Neutrophil (primary cell): ENCODE measurements at regions not wholly inside any gene's neighbourhood (a gene's known extent, or its start where the extent isn't known, plus 50 kb on each side); places are given as distances from the start of the nearest gene placed in this dataset.

Experiments
- H3K27ac ChIP-seq: fragments of 200-600 bp; sonication (generic); 2 replicates; pipeline ENCODE4 v1.5.1; 2016; ENCODE audit warnings: mild to moderate bottlenecking, moderate library complexity
- H3K27me3 ChIP-seq: fragments of 200-600 bp; sonication (generic); 2 replicates; pipeline ENCODE4 v1.6.0; 2016; ENCODE audit warnings: mild to moderate bottlenecking
- H3K36me3 ChIP-seq: fragments of 200-600 bp; sonication (generic); 2 replicates; pipeline ENCODE4 v1.5.1; 2017
- H3K4me1 ChIP-seq, 2 experiments: fragments of 200-600 bp in 1 of 2; sonication (generic) in 1 of 2; 1 replicate in 1 of 2; 2 replicates in 1 of 2; pipeline versions ENCODE4 v1.5.1 to v1.6.1; 2013 to 2016; ENCODE audit warnings: low read depth in 1 of 2, low read length in 1 of 2, mild to moderate bottlenecking in 1 of 2, moderate library complexity in 1 of 2; ENCODE audit not compliant: control insufficient read depth in 1 of 2, insufficient read depth in 1 of 2
- H3K4me3 ChIP-seq, 2 experiments: fragments of 200-600 bp in 1 of 2; sonication (generic) in 1 of 2; 1 replicate in 1 of 2; 2 replicates in 1 of 2; pipeline ENCODE4 v1.5.1; 2013 to 2016; ENCODE audit warnings: low read depth in 1 of 2, low read length in 1 of 2, mild to moderate bottlenecking in 1 of 2, moderate library complexity in 1 of 2
- H3K9me3 ChIP-seq: fragments of 200-600 bp; sonication (generic); 2 replicates; pipeline ENCODE4 v1.5.1; 2016
- CTCF ChIP-seq: fragments of 200-600 bp; sonication (generic); IDR thresholded peaks from 2 replicates; pipeline ENCODE4 v1.5.1; 2016; ENCODE audit warnings: antibody characterized with exemption

GRCh38 chr1:234925440-234926263 is 203.0 kb downstream of the TOMM20 start:
- no peak overlapping the region for H3K27ac ChIP-seq
- no peak for TF ChIP-seq CTCF
- H3K4me3 ChIP-seq = no peak overlapping the region
- no peaks in the 10 kb centered on the region for H3K27me3 ChIP-seq
- H3K36me3 ChIP-seq = no peaks in the 10 kb centered on the region
- no peaks in the 10 kb centered on the region for H3K9me3 ChIP-seq
- peaks cover 0 to 3% of the 10 kb centered on the region in 2 experiments for H3K4me1 ChIP-seq

- H3K27ac ChIP-seq = no peak overlapping the region
- H3K27me3 ChIP-seq = no peaks in the 10 kb centered on the region
These were observed 203.9 kb downstream of the TOMM20 start for GRCh38 chr1:234924450-234925355.

GRCh38 chr1:234923626-234924025 is 205.0 kb downstream of the TOMM20 start:
- Histone ChIP-seq H3K4me3 (no peak overlapping the region), H3K4me1 (peaks cover 8 to 9% of the 10 kb centered on the region in 2 experiments), H3K27me3 (no peaks in the 10 kb centered on the region), H3K36me3 (no peaks in the 10 kb centered on the region), H3K27ac (no peak overlapping the region), H3K9me3 (no peaks in the 10 kb centered on the region)
- no peak for TF ChIP-seq CTCF

More at GRCh38 chr1:234924450-234925355, 203.9 kb downstream of the TOMM20 start:
- no peaks in the 10 kb centered on the region for H3K9me3 ChIP-seq
- H3K4me3 ChIP-seq = no peak overlapping the region
- no peak for TF ChIP-seq CTCF
- peaks cover 0 to 3% of the 10 kb centered on the region in 2 experiments for H3K4me1 ChIP-seq
- no peaks in the 10 kb centered on the region for H3K36me3 ChIP-seq

- H3K9me3 ChIP-seq = no peaks in the 10 kb centered on the region
- no peak overlapping the region for H3K4me3 ChIP-seq
- H3K36me3 ChIP-seq = no peaks in the 10 kb centered on the region
- TF ChIP-seq CTCF = no peak
- H3K27me3 ChIP-seq = no peaks in the 10 kb centered on the region
- H3K4me1 ChIP-seq = peaks cover 15% of the 10 kb centered on the region in 2 experiments
- H3K27ac ChIP-seq = no peak overlapping the region
These were observed 205.7 kb downstream of the TOMM20 start for GRCh38 chr1:234922987-234923386.

GRCh38 chr1:234921266-234922062 is 207.2 kb downstream of the TOMM20 start:
- H3K9me3 ChIP-seq = no peaks in the 10 kb centered on the region
- H3K36me3 ChIP-seq = no peaks in the 10 kb centered on the region
- H3K4me3 ChIP-seq = no peak overlapping the region
- H3K27me3 ChIP-seq = no peaks in the 10 kb centered on the region
- no peak overlapping the region for H3K27ac ChIP-seq
- TF ChIP-seq CTCF = no peak
- H3K4me1 ChIP-seq = peaks cover 16 to 18% of the 10 kb centered on the region in 2 experiments
